Coronary artery (tissue), 2 donors: ENCODE measurements at regions not wholly inside any gene's neighbourhood (a gene's known extent, or its start where the extent isn't known, plus 50 kb on each side); places are given as distances from the start of the nearest gene placed in this dataset.

Experiments used
- DNase-seq: peaks from one replicate; pipeline ENCODE4 v3.0.0-alpha.2; 2017; ENCODE audit warnings: low spot score
- H3K27ac ChIP-seq, 2 donors: fragments of 200-600 bp; sonication (generic); one replicate each; pipeline ENCODE4 v1.5.1; 2016 to 2019
- H3K4me3 ChIP-seq: fragments of 200-600 bp; sonication (generic); 2 replicates; pipeline ENCODE4 v1.5.1; 2016; ENCODE audit warnings: mild to moderate bottlenecking, moderate library complexity
- TF ChIP-seq, protein P1 (sequence below): fragments of 200-600 bp; sonication (generic); IDR thresholded peaks from one replicate; pipeline ENCODE4 v1.5.1; 2019; ENCODE audit warnings: antibody characterized with exemption

DNA sequence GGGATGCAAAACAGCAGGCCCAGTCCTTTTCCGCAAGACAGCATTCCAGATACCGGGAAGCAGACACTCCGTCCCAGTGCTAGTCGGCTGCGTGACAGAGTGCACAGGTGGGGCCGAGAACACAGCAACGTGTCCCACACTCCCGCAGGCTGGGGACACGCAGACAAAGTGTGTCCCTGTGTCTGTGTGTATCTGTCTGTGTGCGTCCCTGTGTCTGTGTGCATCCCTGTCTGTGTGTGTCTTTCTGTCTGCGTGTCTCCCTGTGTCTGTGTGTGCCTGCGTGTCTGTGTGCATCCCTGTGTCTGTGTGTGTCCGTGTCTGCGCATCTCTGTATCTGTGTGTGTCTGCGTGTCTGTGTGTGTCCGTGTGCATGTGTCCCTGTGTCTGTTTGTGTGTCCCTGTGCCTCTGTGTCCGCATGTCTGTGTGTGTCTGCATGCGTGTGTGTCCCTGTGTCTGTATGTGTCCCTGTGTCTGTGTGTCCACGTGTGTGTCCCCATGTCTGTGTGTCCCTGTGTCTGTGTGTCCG, 137.0 kb downstream of the MRPL36 start:
- DNase-seq: no peak
- TF ChIP-seq, protein P1, sequence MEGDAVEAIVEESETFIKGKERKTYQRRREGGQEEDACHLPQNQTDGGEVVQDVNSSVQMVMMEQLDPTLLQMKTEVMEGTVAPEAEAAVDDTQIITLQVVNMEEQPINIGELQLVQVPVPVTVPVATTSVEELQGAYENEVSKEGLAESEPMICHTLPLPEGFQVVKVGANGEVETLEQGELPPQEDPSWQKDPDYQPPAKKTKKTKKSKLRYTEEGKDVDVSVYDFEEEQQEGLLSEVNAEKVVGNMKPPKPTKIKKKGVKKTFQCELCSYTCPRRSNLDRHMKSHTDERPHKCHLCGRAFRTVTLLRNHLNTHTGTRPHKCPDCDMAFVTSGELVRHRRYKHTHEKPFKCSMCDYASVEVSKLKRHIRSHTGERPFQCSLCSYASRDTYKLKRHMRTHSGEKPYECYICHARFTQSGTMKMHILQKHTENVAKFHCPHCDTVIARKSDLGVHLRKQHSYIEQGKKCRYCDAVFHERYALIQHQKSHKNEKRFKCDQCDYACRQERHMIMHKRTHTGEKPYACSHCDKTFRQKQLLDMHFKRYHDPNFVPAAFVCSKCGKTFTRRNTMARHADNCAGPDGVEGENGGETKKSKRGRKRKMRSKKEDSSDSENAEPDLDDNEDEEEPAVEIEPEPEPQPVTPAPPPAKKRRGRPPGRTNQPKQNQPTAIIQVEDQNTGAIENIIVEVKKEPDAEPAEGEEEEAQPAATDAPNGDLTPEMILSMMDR: no peak
- H3K4me3 ChIP-seq: no peak overlapping the region
- H3K27ac ChIP-seq: no peak overlapping the region

DNA sequence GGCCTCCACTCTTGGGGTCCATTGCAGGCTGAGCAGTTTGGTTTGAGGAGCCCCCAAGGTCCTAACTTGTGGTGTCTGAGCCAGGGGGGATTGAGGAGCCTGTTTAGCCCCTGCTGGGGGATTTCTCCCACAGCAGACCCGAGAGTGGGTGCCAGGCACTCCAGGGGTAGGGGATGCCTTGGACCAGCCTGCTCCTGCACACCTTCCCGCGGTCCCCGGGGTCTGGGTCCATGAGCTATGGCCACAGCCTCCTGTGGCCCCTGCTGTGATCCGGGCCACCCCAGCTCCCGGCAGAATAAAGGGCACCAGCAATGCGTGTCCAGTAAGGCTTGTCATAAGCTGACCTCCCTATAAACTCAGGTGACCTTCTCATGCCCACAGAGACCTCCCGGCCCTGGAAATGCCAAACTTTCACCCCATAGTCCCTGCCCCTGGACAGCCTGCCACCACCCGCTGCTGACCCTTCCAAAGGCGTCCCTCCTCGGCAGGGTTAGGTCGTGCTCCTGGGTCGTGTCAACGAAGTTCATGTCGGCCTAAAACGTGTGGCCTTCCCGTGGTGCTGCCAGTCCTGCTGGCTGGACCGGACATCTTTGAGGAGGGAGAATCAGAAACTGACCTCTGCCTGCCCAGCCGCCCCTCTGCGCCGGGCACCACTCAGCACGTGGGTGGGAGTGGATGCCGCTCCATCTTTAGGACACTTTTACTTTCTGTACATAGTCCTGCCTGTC, 137.6 kb downstream of the MRPL36 start:
- Histone ChIP-seq H3K4me3 (no peak overlapping the region), H3K27ac (no peak overlapping the region)
- peak; percentile 63 for DNase-seq
- TF ChIP-seq, protein P1: no peak

DNA sequence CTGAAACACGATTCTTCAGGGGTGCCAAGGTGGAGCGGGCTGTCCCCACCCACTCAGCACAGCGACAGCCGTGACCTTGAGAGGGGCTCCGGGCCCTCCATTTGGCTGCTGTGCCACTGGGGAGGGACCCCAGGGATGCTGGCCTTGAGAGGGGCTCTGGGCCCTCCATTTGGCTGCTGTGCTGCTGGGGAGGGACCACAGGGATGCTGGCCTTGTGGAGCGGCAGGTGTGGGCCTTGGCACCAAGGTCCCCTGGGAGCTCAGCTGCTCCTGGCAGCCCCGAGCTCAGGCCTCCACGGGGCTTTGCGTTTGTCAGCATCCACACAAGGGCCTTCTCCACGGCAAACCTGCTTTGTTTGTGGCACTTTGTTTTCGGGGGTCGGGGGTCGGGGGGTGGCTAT, 137.6 kb upstream of the LPCAT1 start:
- TF ChIP-seq, protein P1: no peak
- Histone ChIP-seq H3K4me3 (no peak overlapping the region), H3K27ac (no peak overlapping the region)
- DNase-seq: peak; percentile 62

DNA sequence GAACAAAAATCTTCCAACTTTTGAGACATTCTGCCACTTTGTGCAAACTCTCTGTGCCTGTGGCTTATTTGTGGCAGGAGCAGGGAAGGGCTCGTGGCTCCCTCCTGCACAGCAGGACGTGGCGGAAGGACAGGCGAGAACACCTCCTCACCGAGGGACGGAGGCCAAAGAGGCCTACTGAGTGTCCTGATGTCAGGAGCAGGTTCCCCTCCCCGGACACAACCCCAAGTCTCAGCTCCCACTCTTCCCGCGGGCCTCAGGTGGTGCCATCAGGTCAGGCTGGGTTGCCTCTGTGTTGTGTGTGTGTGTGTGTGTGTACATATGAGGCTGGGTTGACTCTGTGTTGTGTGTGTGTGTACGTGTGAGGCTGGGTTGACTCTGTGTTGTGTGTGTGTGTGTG, 136.8 kb upstream of the LPCAT1 start:
- no peak overlapping the region for H3K4me3 ChIP-seq
- DNase-seq: no peak
- TF ChIP-seq, protein P1: no peak
- no peak overlapping the region for H3K27ac ChIP-seq

DNA sequence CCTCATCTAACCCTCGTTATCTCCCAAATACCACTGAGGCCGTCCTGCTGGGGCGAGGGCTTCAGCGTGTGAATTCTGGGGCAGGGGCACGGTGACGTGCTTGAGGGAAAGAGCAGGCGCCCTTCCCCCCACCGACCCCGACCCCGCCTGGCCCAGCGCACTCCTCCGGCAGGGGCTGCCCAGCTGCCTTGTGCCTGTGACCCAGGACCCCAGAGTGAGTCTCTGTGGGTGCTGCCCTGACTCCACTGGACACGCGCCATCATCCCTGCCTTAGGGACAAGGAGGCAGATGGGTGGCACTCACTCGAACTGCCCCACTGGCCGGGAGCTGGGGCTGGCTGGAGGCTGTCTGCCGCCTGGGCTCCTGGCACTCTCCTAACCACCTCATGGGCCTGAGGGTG, 136.2 kb upstream of the LPCAT1 start:
- TF ChIP-seq, protein P1: no peak
- peak; percentile 56 for DNase-seq
- Histone ChIP-seq H3K27ac (no peak overlapping the region), H3K4me3 (no peak overlapping the region)

DNA sequence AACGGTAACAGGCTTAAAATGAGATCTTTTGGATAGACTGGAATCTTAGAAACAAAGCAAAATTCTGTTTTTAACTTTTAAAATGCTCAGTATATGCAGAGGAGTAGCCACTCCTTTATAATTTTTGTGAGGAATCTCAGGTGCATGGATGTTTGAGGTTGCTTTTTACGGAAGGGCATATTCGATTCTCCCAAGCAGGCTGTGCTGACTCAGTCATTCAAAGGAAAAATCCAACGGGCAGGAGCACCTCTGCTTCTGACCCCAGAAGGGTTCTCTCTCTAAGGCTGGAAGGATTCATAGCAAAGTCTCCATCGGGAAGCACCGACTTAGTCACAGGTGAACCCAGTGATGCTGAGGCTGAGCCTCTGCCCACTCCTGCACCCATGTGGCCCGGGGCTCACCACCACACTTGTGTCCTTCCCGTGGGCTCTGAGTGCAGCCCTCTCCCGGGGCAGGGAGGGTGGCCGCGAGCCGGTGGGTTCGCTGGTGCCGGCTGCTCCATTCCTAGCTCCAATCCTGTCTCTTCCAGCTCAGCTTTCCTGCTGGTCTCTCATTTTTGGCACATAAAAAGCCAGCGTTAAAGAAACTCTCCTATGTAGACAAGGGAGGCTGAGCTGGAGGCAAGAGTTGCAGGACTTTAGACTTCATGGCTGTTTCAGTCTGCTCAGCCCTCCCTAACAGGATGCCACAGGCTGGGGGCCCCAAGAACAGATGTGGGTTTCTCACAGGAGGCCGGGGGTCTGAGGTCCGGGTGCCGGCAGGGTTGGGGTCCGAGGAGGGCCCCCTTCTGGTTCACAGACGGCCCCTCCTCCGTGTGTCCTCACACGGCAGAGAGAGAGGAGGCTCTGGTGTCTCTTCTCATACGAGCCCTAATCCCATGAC, 135.6 kb upstream of the LPCAT1 start:
- Histone ChIP-seq H3K27ac (no peak overlapping the region), H3K4me3 (no peak overlapping the region)
- no peak for DNase-seq
- TF ChIP-seq, protein P1: no peak
